DND-41 (cell line): ENCODE measurements at regions not wholly inside any gene's neighbourhood (a gene's known extent, or its start where the extent isn't known, plus 50 kb on each side); places are given as distances from the start of the nearest gene placed in this dataset.

Experiments used
- ATAC-seq: fragments of 200-7000 bp; cut with Tn5 transposase; 3 replicates; pipeline ENCODE4 v1.9.1; 2021; ENCODE audit warnings: low read depth; ENCODE audit not compliant: insufficient read depth
- DNase-seq: peaks from one replicate; pipeline ENCODE4 v3.0.0-alpha.2; 2020
- H2AFZ ChIP-seq: 2 replicates; pipeline ENCODE4 v1.6.0; 2012; ENCODE audit warnings: low read depth, low read length
- H3K27ac ChIP-seq: 2 replicates; pipeline ENCODE4 v1.5.1; 2012; ENCODE audit warnings: low read length, inconsistent platforms
- H3K27me3 ChIP-seq: fragments of 200-600 bp; sonication (generic); 2 replicates; pipeline ENCODE4 v1.6.0; 2012; ENCODE audit warnings: low read length, mild to moderate bottlenecking, inconsistent platforms; ENCODE audit not compliant: insufficient read depth, poor library complexity
- H3K36me3 ChIP-seq: 2 replicates; pipeline ENCODE4 v1.5.1; 2012; ENCODE audit warnings: low read length, inconsistent platforms; ENCODE audit not compliant: insufficient read depth
- H3K4me1 ChIP-seq: 2 replicates; pipeline ENCODE4 v1.5.1; 2012; ENCODE audit warnings: mild to moderate bottlenecking, low read length; ENCODE audit not compliant: insufficient read depth
- H3K4me2 ChIP-seq: 2 replicates; pipeline ENCODE4 v1.6.0; 2012; ENCODE audit warnings: mild to moderate bottlenecking, moderate library complexity, low read length, inconsistent platforms; ENCODE audit not compliant: insufficient read depth
- H3K4me3 ChIP-seq, 2 experiments: fragments of 200-600 bp in 1 of 2; shearing (Covaris generic) in 1 of 2; 2 replicates each; pipeline ENCODE4 v1.5.1; 2012 to 2016; ENCODE audit warnings: inconsistent platforms in 2 of 2, low read length in 2 of 2, mild to moderate bottlenecking in 2 of 2, low read depth in 1 of 2, moderate library complexity in 1 of 2
- H3K79me2 ChIP-seq: 2 replicates; pipeline ENCODE4 v1.6.0; 2012; ENCODE audit warnings: low read length, inconsistent platforms; ENCODE audit not compliant: insufficient read depth
- H3K9ac ChIP-seq: 2 replicates; pipeline ENCODE4 v1.6.0; 2012; ENCODE audit warnings: low read depth, mild to moderate bottlenecking, inconsistent platforms, low read length, moderate library complexity
- H3K9me3 ChIP-seq: 2 replicates; pipeline ENCODE4 v1.5.1; 2012; ENCODE audit warnings: low read length, moderate library complexity, mild to moderate bottlenecking, inconsistent platforms; ENCODE audit not compliant: insufficient read depth, severe bottlenecking
- H4K20me1 ChIP-seq: 2 replicates; pipeline ENCODE4 v1.6.0; 2012; ENCODE audit warnings: low read length; ENCODE audit not compliant: insufficient read depth
- EZH2 ChIP-seq: IDR thresholded peaks from 3 replicates; pipeline ENCODE4 v1.6.1; 2012; ENCODE audit warnings: borderline replicate concordance, low read depth, mild to moderate bottlenecking, moderate library complexity, low read length, inconsistent platforms; ENCODE audit not compliant: severe bottlenecking
- TF ChIP-seq, protein P1 (sequence below): IDR thresholded peaks from 2 replicates; pipeline ENCODE4 v1.5.1; 2012; ENCODE audit warnings: borderline replicate concordance, low read length, moderate library complexity, mild to moderate bottlenecking; ENCODE audit not compliant: poor library complexity, severe bottlenecking; ENCODE audit errors: extremely low read depth

DNA sequence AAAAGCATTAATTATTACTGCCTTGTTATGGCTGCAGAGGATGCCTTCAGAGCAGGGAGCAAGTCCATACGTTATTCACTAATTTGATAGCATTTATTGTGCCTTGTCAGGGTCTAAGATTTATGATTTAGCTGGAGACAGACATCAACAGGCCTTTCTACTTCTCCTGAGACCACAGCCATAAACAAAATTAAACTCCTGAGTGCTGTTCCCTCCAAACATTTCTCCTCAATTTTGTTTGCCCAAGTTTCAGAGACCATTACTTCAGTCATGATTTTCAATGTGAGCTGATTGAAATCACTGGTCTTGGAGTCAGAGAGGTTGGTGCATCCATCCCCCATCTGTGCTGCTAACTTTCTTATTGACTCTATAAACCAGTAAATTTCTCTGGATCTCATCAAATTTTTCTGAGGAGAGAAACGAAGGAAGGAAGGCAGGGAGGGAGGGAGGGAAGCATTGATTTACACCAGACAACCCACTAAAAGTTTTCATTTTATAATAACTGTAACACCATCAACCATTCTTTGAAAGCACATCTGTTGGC, 423.6 kb upstream of the CDH11 start:
- Histone ChIP-seq H3K27ac (no peak overlapping the region), H3K4me2 (no peak overlapping the region), H4K20me1 (no peaks in the 10 kb centered on the region), H3K79me2 (no peaks in the 10 kb centered on the region), H3K27me3 (no peaks in the 10 kb centered on the region), H3K4me1 (no peaks in the 10 kb centered on the region), H3K4me3 (no peak overlapping the region), H3K36me3 (no peaks in the 10 kb centered on the region), H2AFZ (no peak overlapping the region), H3K9me3 (no peaks in the 10 kb centered on the region), H3K9ac (no peak overlapping the region)
- DNase-seq (no peak), ATAC-seq (no peak)
- TF ChIP-seq EZH2, result no peak
- TF ChIP-seq, protein P1, sequence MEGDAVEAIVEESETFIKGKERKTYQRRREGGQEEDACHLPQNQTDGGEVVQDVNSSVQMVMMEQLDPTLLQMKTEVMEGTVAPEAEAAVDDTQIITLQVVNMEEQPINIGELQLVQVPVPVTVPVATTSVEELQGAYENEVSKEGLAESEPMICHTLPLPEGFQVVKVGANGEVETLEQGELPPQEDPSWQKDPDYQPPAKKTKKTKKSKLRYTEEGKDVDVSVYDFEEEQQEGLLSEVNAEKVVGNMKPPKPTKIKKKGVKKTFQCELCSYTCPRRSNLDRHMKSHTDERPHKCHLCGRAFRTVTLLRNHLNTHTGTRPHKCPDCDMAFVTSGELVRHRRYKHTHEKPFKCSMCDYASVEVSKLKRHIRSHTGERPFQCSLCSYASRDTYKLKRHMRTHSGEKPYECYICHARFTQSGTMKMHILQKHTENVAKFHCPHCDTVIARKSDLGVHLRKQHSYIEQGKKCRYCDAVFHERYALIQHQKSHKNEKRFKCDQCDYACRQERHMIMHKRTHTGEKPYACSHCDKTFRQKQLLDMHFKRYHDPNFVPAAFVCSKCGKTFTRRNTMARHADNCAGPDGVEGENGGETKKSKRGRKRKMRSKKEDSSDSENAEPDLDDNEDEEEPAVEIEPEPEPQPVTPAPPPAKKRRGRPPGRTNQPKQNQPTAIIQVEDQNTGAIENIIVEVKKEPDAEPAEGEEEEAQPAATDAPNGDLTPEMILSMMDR, result no peak

DNA sequence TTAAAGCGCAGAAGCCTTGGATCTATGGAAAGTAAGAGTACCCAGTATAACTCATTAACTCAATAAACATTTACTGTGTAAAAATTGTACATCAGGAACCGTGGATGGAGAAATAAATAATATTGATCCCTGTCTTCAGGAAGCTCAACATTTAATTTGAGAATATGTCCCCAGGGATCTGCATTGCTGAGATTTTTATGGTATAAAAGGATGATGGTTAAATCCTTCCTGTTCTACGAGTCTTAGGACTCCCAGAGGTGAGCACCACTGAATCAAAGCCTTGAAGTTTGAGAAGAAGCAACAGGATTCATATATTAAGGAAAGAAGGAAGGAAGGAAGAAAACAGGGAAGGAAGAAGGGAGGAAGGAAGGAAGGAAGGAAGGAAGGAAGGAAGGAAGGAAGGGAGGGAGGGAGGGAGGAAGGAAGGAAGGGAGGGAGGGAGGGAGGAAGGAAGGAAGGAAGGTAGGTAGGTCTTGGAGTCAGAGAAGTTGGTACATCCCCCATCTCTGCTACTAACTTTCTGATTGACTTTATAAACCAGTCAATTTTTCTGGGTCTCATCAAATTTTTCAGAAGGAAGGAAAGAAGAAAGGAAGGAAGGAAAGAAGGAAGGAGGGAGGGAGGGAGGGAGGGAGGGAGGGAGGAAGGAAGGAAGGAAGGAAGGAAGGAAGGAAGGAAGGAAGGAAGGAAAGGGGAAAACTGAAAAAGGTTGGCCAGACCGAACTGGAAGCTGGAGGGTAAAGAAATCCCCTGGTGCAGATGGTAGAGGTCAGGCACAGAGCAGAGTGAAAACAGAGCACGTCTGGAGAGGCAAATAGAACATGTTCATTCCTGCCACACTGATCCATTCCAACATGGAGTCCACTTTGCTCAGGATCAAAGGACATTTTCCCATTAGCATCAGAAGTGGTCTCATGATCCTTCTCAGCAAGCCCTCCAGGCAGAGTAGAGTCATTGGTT, 422.2 kb upstream of the CDH11 start:
- no peak for DNase-seq
- Histone ChIP-seq H3K4me2 (no peak overlapping the region), H3K4me3 (no peak overlapping the region), H3K9me3 (no peaks in the 10 kb centered on the region), H3K9ac (no peak overlapping the region), H3K79me2 (no peaks in the 10 kb centered on the region), H4K20me1 (no peaks in the 10 kb centered on the region), H2AFZ (no peak overlapping the region), H3K27me3 (no peaks in the 10 kb centered on the region), H3K36me3 (no peaks in the 10 kb centered on the region), H3K27ac (no peak overlapping the region), H3K4me1 (no peaks in the 10 kb centered on the region)
- no peak for ATAC-seq
- TF ChIP-seq, protein P1, result no peak
- TF ChIP-seq EZH2, result no peak

DNA sequence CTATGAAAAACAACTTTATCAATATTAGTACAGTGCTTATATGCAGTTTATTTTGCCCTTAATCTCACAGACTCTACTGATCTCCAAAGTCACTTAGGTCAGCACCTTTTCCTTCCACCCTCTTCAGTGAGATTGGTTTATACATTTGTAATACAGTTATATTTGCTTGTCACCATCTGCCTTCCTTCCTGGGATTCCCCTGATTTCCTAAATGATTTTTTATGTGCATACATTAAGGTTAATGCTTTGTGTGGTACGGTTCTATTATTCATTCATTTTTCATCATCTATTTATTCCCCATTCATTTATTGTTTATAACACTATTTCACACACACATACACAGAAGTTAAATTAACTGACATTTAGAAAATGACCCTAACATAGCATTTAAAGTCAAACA, 419.8 kb upstream of the CDH11 start:
- H3K27me3 ChIP-seq, result no peaks in the 10 kb centered on the region
- H3K36me3 ChIP-seq, result no peaks in the 10 kb centered on the region
- no peaks in the 10 kb centered on the region for H3K79me2 ChIP-seq
- H3K4me2 ChIP-seq, result no peak overlapping the region
- TF ChIP-seq EZH2, result no peak
- TF ChIP-seq, protein P1, result no peak
- H3K4me3 ChIP-seq, result no peak overlapping the region
- H3K9ac ChIP-seq, result no peak overlapping the region
- no peaks in the 10 kb centered on the region for H3K9me3 ChIP-seq
- H3K4me1 ChIP-seq, result no peaks in the 10 kb centered on the region
- DNase-seq (no peak), ATAC-seq (no peak)
- no peak overlapping the region for H3K27ac ChIP-seq
- H2AFZ ChIP-seq, result no peak overlapping the region
- H4K20me1 ChIP-seq, result no peaks in the 10 kb centered on the region
